GM18873 (cell line): ENCODE measurements at regions not wholly inside any gene's neighbourhood (a gene's known extent, or its start where the extent isn't known, plus 50 kb on each side); places are given as distances from the start of the nearest gene placed in this dataset.
"Not testable (repeated sequence)": the region's sequence is repeated elsewhere in the genome, so short reads cannot be mapped to it uniquely, and the experiment has no call there.

Experiments used
- ATAC-seq: cut with Tn5 transposase; IDR thresholded peaks from one replicate; pipeline ENCODE4 v1.9.1; 2021; ENCODE audit warnings: mild to moderate bottlenecking, moderate library complexity, moderate number of reproducible peaks; ENCODE audit not compliant: unreplicated experiment, low FRiP score

DNA sequence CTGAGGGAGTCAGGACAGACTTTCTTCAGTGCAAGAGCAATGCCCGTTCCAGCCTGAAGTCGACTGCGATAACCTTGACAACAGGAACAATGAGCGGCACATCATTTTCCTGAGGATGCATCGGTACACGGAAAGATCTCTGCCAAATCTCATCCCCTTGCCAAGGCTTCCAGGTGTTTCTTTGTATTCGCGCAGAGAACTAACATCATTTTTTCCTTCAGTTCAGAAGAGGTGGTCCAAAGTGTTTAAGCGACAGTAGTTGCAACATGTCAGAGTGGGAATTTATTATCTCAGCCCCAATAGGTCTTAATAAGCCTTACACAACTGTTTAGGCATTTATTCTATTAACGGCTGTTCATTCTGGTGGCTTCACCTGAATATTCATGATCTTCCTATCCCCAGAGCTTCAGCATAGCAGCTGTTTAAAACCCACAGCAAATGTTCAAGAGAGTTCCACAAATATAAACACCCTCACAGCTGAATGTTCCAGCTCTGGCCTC lies 129.7 kb upstream of the NFIA start:
- ATAC-seq = no peak

DNA sequence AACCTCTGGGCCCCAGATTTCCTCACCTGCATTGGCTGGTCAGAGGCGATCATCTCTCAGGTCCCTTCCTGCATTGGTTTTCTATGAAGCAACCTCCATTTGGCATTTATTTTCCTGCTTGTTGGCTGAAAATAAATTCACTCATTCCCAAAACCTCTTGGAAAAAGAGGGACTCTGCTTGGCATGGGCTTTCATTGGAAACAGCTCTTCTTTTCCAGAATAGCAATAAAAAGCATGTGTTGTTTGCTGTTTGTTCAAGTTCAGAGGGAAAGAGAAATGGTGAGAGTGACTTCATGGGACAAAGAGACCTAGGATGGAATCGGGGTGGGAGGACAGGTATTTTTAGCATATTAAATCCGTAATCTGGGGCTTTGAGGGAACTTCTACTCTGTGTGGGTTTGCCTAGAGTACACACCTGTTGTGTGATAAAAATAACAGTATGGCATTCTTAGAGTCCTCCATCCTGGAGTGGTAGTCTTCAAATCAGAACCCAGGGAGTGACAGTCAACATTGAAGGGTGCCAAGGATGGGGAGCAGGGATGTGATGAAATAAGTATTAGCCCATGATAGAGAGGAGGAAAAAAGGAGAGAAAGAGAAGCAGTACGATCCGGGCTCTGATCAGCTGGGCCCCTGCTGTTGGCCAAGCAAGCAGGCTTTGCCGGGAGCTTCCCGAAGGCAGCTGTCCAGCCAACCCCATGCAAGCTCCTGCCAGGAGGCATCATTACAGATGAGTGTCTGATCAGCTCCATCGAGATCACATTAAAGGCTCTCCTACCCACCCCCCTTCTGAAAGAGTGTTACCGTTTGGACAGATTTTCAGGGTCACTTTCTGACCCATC lies 131.9 kb upstream of the NFIA start:
- ATAC-seq = no peak

DNA sequence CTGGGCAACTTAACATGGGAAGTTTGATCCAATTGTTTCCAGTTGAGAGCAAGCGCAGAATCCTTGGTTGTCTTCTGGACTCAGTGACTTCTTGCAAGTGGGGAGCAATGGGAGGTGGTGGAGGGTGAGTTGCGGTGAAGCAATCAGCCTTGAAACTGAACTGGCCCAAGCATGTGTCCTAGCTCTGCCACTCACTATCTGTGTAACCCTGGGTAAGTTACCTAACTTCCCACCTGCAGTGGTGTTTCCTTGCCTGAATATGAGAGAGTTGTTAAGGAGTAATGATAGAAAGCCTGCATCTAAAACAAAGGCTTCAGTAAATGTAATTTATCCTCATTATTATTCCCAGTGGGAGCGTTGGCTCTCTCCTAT lies 132.5 kb upstream of the NFIA start:
- ATAC-seq = no peak

DNA sequence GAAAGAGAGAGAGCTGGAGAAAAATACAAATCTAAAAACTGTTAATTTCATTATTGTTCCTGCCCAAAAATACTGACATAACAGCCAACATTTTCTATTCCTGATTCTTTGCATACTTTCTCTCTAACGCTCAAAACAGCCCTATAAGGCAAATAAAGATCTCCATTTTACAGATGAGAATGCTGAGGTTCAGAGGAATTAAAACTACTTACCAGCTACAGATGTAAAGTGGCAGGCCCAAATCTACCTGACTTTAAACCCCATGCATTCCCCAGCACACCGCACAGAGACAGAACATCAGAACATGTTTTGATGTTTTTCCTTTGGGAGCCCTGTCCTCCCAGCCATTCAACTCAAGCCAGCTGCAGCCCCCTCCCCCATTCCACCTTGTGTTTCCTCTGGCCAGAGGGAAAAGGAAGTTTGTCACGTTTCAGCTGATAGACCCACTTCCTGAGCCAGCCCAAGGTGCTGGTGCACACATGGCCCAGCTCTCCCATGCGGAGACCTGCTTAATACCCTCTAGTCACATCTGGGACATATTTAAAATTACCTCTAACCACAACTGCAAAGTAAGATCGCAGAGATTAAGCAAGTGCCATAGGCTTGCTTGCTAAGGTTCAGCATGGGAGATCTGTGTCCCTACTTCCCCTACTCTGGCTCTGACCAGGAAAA lies 133.1 kb upstream of the NFIA start:
- no peak for ATAC-seq

DNA sequence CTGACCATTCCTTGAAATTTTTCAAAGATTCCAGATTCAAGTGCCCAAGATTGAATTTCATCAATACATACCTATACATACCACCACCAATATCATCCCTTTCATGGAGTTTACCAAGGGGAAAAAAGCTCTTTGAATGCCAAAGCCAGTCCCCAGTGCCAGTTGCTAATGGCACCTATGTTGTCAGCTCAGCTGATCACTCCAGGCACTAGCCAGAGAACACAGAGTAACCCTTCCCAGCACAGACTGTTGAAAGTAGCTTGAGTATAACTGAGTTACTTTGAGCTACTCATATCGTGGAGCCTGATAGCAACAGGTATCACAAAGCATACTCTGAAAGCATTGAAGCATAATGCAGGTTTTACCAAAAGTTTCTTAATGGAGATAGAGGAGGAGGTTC lies 133.9 kb upstream of the NFIA start:
- no peak for ATAC-seq

DNA sequence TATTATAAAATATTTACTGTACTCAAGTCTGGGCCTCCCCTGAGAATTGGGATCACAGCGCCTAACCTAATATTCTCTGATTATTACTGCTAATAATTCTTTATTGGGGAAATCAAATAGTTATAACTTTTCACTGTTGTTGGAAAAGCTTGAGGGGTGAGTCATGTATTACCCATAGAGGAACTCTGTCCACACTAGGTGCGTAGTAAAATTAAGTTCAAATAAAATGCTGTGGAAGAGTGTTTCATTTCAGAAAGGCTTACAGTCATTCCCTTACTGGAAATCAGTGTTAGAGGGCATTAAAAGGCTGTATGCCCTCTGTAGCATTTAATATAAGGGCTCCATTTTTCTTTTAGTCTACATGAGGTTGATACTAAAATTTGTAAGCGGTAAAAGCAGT lies 135.0 kb upstream of the NFIA start:
- ATAC-seq = no peak

DNA sequence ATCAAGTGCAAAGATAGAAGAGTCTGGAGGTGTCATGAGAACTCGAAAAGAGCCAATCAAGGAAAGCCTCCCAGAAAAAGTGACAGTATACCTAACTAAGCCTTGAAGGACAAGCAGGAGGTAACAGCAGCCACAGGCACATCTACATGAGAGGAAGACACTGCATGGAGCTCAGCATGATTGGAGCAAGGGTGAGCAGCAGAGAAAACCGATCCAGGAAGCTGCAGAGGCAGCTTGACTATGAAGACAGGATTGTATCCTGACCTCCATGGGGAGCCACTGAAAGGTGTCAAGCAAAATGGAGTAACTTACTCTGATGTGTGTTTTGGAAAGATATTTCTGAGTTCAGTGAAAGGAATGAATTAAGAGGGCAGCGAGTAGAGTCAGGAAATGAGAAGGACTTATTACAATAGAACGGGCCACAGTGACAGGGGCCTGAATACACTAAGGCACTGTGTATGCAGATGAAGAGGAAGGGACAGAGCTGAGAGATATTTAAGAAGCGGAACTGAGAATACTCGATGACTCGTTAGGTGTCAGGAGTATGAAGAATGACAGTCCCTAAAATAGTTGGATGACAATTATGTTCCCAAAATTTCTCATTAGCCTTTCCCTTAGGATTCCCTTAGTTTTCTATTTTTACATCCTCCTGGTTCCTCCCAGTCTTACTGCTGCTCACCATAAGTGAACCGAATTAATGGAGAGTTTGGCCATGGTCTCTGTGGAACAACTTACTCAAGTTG lies 139.3 kb upstream of the NFIA start:
- peak; percentile 89 for ATAC-seq

DNA sequence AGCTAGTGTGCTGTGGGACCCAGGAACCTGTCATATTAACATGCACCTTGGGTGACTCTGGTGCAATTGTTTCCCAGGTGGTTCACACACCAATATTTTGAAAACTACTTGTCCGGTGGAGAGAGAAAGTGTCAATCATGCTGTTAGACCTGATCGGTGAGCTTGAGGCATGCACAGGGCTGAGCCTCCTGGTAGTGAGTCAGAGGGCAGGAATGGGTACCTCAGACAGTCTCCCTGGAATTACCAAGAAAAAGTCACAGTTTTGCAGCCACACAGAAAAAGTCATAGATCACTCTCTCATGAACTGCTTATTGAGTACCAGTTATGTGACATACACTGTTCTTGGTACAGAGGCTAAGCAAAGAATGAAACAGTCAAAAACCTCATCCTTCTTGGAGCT lies 140.1 kb upstream of the NFIA start:
- ATAC-seq = no peak

DNA sequence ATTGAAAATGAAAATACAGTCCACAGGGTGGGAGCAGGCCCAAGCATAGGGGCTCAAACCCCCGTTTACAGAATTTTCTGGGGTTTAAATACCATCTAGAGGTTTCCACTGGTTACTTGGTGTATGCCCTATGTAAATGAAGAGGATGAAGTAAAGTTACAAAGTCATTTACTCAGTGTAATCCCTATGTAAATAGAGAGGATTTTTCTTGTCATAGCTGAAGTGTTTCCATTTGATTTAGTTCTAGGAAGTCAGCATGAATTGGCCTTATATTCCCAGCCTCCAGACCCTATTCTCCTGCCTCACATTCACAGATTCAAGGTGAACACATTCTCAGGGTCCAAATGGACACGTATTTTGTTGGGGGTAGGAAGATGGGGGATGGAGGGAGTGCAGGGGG lies 141.7 kb upstream of the NFIA start:
- ATAC-seq = not testable (repeated sequence)

DNA sequence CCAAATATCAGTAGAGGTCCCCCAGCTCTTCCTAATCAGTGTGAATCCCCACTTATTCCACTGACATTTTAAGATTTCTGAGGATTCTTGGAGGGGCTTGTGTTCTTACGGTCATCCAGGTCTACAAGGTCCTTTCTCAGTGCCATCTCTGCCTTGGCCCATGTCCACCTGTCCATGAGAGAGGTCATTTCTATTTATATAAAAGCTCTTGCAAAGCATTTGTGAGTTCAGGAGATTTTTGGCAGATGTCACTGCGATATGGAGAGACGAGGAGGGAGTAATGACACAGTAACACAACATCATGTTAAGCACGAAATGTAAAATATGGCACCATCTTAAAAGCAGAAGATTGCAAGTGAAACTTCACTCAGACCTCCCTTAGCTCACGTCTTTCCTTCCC lies 144.6 kb upstream of the NFIA start:
- no peak for ATAC-seq

DNA sequence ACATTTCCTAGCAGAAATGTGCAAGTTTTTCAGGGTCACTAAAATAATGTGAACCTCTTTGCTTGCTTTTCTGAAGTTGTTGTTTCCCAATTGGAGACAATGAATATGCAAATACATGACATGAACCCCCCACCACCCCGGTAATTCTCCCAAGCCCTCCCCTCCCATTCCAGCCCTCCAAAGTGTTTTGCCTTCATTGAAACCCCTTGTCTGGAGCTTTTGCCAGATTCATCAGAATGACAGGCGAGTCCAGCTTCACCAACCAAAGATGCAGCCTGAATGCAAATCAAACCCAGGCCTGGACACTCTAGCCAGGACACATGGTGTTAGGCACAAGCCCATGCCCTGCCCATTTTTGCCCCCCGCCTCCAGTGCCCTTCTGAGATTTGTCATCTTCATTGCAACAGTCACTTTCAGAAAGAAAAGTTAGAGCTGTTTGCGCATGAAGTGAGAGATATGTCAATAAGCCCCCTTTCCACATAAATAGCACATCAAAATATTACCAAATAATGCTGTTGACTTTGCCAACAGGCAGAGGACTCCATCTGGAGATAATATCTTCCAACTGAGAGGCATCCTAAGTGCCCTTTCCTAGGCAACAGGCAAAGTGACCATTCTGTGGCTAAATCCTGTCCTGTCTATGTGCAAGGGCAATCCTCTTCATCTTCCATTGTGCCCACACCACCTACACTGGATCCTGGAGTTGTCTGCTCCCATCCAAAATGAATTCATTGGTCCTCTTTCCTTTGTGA lies 145.6 kb upstream of the NFIA start:
- ATAC-seq = no peak

DNA sequence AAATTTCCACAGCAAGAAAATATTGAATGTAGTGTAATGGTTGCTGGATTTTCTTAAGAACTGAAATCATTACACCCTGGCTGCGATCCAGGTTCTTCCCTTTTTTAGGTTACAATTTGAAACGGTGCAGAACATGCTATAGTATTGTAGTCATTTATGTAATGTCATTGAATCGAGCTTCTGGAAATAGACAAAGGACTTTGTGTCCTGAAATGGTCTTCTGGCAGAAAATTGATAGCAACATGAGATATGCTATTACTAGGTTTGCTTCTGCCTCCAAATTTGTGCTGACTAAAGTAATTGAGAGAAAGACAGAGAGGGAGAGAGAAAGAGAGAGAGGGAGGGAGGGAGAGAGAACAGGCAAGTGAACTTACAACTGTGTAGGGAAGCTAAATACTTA lies 146.2 kb upstream of the NFIA start:
- ATAC-seq = no peak

DNA sequence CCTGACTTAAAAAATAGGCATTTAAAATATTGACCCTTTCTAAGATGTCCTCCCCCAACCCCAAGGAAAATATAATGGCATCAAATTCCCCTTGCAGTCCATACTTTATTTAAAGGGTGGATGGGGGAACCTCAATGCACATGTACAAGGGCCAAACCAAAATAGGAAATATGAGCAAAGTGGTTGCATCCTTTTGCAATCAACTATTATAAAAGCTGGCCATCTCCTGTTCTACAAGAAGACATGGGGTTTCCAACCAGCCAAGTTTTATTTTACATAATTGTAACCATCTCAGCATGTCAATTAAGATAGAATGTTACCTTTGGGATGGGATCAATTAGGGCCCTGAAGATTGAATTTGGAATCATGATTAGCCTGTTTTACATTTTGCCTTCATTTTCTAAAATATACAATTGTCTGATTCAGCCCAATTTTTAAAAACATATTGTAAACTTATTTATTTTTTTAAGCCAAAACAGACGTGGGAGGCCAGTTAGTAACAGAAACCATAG lies 146.7 kb upstream of the NFIA start:
- no peak for ATAC-seq

DNA sequence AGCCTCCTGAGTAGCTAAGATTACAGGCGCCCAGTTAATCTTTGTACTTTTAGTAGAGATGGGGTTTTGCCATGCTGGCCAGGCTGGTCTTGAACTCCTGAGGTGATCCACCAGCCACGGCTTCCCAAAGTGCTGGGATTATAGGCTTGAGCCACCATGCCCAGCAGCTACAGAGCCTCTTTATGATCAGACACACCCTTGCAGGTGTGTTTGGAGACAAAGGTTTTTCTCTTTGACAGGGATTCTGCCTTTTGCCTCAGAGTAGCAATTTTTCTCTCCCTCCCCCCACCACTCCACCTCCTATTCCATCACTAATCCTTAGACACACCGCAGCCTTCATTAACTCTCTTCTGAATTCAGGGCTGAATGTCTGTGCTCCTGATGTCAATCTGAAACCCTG lies 152.2 kb upstream of the NFIA start:
- no peak for ATAC-seq

DNA sequence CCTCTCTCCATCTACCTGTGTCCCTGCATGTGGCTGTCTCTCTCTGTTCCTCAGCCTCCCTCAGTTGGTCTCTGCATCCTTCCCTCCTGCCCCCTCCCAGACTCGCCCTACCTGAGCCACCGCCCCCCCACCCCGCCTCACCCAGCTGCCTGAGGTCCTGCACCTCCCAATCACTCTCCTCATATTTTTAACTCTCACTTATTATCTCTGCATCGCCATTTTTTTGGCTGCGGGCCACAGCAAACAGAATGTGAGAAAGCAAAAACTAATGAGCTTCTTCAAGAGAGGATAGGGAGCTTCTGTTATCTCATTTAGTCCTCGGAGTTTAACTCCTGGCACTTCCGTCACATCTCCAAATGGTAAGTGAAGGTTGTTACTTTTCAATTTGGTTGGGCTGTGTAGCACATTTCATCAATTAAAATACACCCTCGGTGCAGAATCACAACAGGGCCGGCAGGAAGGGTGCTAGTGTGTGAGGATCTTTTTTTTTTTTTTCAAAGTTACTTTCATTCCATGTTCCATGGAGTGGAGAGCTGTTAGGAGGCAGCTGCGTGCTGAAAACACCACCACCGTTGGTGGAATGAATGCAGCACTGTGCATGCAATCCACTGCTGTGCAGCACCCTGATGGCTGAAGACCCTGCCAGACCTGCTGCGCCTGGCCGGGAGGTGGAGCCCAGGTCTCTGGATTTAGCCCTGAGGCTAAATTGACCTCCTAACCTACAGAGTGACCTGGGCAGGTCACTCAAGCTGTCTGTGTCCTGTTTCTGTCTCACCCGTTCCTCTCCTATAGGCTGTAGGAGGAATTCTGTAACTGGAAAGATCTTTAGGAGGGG lies 157.2 kb upstream of the NFIA start:
- ATAC-seq = no peak

DNA sequence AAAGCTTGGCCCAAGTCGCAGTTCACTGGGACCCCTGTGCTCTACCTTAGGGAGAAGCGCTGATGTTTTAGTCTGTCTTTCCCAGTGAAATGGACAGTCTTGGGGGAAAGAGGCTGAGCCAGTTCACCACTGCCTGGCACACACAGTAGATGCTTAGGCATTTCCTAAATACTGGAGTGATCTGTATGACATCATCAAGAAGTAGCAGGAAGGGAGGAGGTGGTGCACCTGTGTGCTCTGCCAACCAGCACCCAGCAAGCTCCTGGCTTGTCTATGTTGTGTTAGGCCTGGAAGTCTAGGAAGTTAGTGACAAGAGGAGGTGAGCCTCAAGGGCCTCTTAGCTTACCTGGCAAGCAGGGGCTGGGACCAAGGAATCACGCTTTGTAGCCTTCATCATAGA lies 158.2 kb upstream of the NFIA start:
- no peak for ATAC-seq

DNA sequence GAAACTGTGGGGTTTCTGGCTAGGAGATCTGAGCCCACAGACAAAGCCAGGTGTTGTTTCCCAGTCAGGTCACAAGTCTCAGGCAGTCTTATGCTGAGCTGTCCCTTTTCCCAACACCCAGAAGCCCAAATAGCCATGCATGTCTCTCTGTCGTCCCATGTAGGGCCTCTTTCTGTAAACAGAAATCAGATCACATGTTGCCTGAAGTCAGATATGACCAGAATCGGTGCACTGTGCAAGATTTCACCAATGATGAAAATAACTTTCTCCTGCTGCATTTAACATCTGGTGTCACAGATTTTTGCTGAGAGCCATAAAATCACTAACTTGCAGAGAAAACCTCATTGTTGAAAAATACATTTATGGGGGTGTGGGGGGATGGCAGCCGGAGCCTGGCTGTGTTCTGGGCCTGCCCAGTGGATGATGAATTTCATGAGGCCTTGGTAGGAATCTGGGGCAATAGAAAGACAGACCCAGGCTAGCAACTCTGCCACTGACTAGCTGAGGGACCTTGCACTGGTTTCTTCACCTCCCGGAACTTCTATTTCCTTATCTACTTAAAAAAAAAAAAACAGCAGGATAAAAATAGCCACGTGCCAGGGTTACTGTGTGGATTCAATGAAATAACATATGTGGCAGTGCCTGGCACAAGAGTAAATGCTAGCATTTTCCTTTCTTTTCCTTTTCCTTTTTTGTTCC lies 158.8 kb upstream of the NFIA start:
- no peak for ATAC-seq

DNA sequence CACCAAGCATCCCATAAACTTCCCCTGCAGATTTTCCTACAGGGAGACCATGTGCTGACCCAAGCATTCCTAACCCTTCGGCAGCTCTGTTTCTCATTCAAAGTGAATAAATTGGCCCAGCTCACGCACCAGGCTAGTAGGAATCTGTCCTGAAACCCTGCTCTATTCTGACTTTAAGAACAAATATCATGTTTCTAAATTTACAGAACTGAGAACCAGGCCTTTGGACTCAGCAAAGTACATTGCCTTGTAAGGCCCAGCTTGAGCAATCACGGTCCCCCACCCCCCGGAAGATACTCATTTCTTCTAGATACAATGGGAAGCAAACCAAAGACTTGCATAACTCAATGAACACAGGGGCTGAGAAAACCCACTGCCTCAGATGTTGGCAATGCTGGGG lies 160.1 kb upstream of the NFIA start:
- no peak for ATAC-seq

DNA sequence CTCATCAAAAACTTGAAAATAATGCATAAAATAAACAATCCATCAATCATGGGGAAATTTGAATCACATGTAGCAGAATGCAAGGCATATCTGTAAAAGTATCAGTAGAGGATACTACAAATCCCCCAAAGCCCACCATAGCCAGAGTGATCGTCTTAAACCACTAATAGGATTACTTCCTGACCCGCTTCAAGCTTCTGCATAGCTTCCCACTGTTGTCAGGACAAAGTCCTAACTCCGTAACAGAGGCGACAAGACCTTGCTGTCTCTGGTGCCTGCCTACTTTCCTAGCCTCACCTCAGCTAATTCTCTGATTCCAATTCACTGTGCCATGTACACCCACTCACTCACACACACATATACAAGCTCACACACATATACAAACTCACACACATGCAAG lies 161.2 kb upstream of the NFIA start:
- ATAC-seq = no peak
